ENCODE measurements at regions not wholly inside any gene's neighbourhood (a gene's known extent, or its start where the extent isn't known, plus 50 kb on each side); places are given as distances from the start of the nearest gene placed in this dataset.

DNA sequence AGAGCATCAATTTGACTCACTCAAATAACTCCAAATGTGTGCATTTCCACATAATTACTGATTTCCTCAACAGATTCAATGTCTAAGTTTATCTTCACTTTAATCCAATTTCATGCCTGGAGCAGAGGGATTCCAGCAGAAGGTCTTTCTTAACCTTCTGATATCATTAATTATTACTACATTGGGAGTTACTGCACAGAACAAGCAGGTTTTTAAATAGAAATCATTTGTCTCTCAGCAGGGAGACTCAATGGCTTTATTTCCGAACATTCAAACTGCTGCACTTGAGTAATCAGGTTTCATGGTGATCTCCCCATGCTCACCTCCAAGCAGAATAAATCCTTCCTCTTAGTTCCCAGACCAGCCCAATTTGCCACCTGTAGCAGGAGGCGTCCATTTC, 264.8 kb upstream of the IGF1R start:
- 63% methylated on average over 2 of the region's 2 CpGs for WGBS (ENCODE audit: insufficient coverage, low coverage, low lambda C conversion rate, missing lambda C conversion rate)
- ATAC-seq, result no peak
- intact Hi-C loops (cut with DNase I), result no loop called here
- DNase-seq, result no peak
- Histone ChIP-seq H3K27me3 (no peaks in the 10 kb centered on the region), H3K27ac (no peak overlapping the region), H3K36me3 (no peaks in the 10 kb centered on the region), H3K4me3 (no peak overlapping the region), H3K4me1 (no peaks in the 10 kb centered on the region), H3K9me3 (no peaks in the 10 kb centered on the region)
- no peak for TF ChIP-seq POLR2A (IDR thresholded peaks at IDR 0.05)
- TF ChIP-seq, protein P1, sequence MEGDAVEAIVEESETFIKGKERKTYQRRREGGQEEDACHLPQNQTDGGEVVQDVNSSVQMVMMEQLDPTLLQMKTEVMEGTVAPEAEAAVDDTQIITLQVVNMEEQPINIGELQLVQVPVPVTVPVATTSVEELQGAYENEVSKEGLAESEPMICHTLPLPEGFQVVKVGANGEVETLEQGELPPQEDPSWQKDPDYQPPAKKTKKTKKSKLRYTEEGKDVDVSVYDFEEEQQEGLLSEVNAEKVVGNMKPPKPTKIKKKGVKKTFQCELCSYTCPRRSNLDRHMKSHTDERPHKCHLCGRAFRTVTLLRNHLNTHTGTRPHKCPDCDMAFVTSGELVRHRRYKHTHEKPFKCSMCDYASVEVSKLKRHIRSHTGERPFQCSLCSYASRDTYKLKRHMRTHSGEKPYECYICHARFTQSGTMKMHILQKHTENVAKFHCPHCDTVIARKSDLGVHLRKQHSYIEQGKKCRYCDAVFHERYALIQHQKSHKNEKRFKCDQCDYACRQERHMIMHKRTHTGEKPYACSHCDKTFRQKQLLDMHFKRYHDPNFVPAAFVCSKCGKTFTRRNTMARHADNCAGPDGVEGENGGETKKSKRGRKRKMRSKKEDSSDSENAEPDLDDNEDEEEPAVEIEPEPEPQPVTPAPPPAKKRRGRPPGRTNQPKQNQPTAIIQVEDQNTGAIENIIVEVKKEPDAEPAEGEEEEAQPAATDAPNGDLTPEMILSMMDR (IDR thresholded peaks at IDR 0.05), result no peak

DNA sequence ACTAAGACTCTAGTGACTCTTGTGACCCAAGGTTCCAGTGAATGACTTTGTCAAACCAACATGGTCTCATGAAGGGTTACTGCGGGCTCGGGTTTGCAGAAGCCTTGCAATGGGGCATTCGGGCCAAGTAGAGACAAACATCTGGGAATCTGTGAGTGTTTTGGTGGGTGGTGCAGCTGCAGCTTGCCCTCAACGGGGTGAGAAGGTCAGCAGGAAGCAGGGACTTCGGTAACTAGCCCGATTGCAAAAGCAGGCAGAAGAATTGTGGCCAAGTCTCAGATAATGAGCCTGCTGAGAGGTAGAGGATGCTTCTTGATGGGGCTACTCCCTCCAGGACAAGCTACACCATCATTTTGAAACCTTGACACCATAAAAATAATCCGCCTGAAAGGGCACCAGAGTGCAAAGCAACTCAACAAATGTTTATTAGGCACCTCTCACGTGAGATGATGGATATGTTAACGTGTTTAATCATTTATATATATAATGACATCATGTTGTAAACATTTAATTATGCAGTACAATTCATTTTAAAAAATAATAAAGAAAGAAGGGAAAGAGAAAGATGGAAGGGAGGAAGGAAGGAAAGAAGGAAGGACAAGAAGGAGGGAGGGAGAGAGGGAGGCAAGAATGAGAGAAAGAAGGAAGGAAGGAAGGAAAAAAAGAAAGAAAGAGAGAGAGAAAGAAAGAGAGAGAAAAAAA, 263.9 kb upstream of the IGF1R start:
- no peaks in the 10 kb centered on the region for H3K27me3 ChIP-seq
- no peak for ATAC-seq
- H3K9me3 ChIP-seq, result no peaks in the 10 kb centered on the region
- no peaks in the 10 kb centered on the region for H3K36me3 ChIP-seq
- H3K4me1 ChIP-seq, result no peaks in the 10 kb centered on the region
- DNase-seq, result no peak
- 35% methylated on average over 8 of the region's 9 CpGs for WGBS (ENCODE audit: insufficient coverage, low coverage, low lambda C conversion rate, missing lambda C conversion rate)
- TF ChIP-seq, protein P1 (IDR thresholded peaks at IDR 0.05), result no peak
- TF ChIP-seq POLR2A (IDR thresholded peaks at IDR 0.05), result no peak
- intact Hi-C loops (cut with DNase I), result no loop called here
- H3K4me3 ChIP-seq, result no peak overlapping the region
- H3K27ac ChIP-seq, result no peak overlapping the region

DNA sequence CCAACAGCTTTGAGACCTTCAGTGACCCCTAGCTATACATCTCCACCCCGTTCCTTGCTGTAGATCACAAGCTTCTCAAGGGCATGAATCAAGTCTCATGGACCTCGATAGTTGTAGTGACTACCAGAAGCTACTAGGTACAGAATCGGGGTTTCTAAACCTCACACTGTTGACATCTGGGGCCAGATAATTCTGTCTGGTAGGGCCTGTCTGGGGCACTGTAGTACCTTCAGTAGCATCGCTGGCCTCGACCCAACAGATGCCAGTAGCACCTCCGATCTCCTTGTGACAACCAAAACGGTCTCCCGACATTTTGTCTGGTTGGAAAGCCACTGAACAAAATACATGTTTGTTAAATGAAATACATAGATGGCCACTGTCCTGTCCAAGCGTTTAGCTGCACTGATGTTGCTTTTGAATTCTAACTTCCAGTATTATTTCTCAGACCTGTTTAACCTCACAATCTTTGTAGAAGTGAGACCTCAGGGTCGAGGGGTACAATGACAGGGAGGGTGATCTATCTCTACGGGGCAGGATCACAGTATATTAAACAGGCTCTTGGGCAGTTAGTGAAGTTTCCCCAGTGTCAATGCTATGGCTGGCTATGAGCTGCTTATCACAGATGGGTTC, 262.5 kb upstream of the IGF1R start:
- Histone ChIP-seq H3K9me3 (no peaks in the 10 kb centered on the region), H3K36me3 (no peaks in the 10 kb centered on the region), H3K27ac (no peak overlapping the region), H3K27me3 (no peaks in the 10 kb centered on the region), H3K4me1 (no peaks in the 10 kb centered on the region), H3K4me3 (no peak overlapping the region)
- no peak for TF ChIP-seq POLR2A (IDR thresholded peaks at IDR 0.05)
- TF ChIP-seq, protein P1 (IDR thresholded peaks at IDR 0.05), result no peak
- DNase-seq (no peak), ATAC-seq (no peak)
- intact Hi-C loops (cut with DNase I), result no loop called here
- WGBS (ENCODE audit: insufficient coverage, low coverage, low lambda C conversion rate, missing lambda C conversion rate), result 61% methylated on average over 7 of the region's 11 CpGs

DNA sequence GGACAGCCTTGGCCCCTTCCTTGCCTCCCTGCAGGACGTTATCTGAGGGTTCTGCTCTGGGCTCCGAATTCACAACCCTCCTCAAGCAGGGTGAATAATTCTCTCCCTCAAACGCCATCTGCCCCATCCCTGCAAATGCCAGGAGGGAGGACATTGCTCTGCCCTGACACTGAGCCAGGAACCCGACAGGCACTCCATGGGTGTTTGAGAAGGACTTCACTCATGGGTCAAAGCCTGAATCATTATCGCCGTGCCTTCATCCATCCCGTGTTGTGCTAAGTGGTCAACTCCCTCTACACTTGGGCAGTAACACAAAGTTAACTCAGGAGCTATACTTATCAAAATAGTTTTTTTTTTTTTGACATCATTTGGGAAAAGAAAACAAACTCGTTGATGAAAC, 261.8 kb upstream of the IGF1R start:
- no peak for TF ChIP-seq POLR2A (IDR thresholded peaks at IDR 0.05)
- TF ChIP-seq, protein P1 (IDR thresholded peaks at IDR 0.05), result no peak
- H3K4me1 ChIP-seq, result no peaks in the 10 kb centered on the region
- no peaks in the 10 kb centered on the region for H3K27me3 ChIP-seq
- H3K36me3 ChIP-seq, result no peaks in the 10 kb centered on the region
- H3K27ac ChIP-seq, result no peak overlapping the region
- H3K9me3 ChIP-seq, result no peaks in the 10 kb centered on the region
- H3K4me3 ChIP-seq, result no peak overlapping the region
- 36% methylated on average over 6 of the region's 8 CpGs for WGBS (ENCODE audit: insufficient coverage, low coverage, low lambda C conversion rate, missing lambda C conversion rate)
- intact Hi-C loops (cut with DNase I), result no loop called here
- ATAC-seq, result no peak
- DNase-seq, result no peak
